Fibroblast of skin of abdomen (primary cell): ENCODE measurements at regions not wholly inside any gene's neighbourhood (a gene's known extent, or its start where the extent isn't known, plus 50 kb on each side); places are given as distances from the start of the nearest gene placed in this dataset.
"Not testable (repeated sequence)": the region's sequence is repeated elsewhere in the genome, so short reads cannot be mapped to it uniquely, and the experiment has no call there.

ENCODE experiments used
- DNase-seq: peaks from one replicate; pipeline ENCODE4 v3.0.0-alpha.2; 2013

DNA sequence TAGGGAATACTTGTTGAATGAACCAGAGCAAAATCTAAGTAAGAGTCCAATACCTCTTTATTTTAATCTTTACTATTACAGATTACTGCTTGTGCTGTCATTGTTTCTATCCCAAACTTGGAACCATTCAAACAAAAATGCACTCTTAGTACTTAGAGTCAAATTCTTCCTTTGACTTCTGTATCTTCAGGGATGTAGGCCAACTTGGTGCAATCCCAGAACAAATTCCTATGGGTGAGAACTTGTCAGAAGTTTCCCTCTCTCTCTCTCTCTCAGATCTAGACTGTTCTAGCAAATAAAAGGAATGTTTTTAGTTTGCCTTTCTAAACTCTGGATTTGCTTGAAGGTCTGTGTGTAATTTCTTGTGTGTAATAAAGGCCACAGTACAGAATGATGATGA is 329.0 kb upstream of the TMTC4 start:
- no peak for DNase-seq

DNA sequence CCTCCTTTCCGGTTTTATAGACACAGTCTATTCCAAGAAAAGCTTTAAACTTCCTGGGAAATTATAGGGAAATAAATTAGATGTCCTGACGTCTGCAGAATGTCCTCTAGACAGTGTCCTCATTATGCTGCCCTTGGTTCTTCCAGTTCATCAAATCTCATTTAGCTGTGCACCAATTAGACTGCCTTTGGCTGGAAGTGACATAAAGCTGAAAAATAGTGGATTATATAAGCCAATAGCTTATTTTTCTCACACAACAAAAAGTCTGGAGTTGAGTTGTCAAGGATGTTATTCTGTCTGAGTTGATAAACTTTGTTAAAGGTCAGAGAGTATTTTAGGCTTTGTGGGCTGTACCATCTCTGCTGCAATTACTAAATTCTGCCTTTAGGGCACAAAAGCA is 314.8 kb upstream of the TMTC4 start:
- no peak for DNase-seq

DNA sequence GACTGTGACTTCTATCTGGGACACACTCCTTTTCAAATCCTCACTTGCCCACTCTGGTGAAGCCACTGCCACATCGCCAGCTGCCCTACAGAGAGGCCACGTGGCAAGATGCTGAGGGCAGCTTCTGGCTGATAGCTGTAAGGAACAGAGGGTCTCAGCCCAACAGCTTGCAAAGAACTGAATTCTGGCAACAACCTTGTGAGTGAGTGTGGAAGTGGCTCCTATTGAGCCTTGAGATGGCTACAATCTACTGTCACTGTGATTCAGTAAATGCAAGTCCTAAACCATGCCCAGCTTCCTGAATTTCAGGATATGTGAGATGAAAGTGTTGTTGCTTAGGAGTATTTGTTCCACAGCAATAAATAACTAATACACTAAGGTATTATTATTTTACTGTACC is 314.3 kb upstream of the TMTC4 start:
- DNase-seq = no peak

DNA sequence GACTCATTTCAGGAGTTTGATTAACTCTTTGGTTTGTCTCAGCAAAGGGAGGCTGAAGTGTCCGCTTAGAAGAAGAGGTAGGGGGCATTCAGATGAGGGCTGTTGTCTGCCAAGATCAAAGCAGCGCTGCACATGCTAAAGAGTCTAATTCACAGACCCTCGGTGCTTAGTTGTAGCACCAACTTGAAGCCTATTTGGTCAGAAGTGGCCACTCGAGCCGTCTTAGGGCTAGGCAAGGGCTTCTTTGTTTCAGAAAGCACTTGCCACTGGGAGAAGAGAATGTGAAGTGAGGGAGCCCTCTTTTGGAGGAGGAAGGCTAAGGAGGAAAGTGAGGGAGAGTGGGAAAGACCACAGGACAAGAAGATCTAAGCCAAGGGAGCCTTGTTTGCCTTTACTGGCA is 313.4 kb upstream of the TMTC4 start:
- DNase-seq = peak; percentile 40

DNA sequence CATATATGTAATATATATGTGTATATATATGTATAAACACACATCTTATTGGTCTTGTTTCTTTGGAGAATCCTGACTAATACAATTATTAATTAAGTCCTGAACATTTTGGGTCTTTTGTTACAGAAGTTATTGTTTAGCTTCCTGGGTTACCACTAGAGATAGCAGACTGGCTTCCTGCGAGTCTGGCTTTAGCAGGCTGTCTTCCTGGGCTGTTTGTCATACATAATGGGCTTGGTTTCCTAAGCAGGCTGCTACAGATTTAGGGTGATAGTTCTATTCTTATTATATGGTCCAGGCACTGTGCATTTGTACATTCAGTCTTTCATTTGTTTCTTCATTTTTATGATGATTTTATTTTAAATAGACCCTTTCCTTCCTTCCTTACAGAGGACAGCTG is 312.0 kb upstream of the TMTC4 start:
- DNase-seq = no peak

DNA sequence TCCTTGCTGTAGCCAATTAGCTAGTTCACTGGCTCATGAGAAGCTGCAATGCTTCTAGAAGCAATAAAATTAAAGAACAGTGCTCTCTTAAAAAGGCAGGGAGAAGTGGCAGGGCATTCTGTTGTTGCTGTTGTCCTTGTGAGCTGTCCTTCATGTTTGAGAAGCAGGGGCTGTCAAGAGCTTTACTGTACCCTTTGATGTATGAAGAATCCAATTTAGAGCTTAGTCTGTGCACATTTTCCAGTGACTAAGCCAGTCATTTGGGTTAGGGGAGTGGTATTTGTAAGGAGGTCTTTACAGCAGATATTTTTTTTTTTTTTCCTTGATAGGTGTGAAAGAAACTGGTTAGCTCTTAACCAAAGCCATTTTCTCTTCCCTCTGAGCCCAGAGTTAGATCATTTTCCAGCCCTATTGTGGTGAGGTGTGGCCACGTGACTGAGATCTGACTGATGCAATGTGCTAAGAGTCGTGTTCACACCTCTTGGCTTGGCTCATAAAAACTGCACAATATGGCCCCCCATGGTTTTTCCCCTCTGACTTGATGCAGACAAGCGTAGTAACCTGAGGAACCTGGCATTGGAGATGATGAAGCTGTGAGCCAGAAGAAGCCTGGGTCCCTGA is 309.6 kb upstream of the TMTC4 start:
- no peak for DNase-seq

DNA sequence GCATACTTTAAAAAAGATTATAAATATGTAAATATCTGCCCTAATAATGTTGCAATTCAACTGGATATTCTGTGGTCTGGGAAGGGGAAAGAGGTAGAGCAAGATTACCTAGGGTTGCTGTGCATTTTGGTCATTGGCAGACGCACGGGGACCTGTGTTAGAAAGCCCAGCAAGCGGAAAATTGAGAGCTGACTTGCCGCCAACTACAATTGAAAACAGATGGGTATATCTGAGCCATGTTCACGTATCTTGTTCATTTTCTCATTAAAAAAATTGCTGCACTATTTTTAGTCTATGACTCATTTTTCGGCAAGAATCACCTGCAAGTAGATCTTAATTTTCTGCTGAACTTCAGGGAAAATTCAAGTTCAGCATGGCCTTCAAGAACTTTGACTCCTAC is 308.5 kb upstream of the TMTC4 start:
- no peak for DNase-seq

DNA sequence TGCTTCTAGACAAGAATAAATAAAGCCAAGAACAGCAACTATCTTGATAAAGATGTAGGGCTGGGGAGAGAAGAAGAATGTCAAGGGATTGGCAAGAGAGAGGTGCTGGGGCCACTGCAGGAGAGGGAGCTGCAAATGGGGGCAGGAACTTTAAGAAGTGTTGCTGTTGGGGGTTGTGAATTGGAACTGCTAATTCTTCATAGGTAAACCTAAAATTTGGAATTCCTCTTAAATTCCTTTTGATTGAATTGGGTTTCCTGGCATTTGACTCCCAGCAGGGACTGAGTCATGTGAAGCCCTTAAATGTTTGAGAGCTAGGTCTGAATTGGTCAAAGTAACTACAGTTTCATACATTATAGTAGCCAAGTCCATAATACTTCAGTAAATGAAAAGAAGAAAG is 305.6 kb upstream of the TMTC4 start:
- peak; percentile 2 for DNase-seq

DNA sequence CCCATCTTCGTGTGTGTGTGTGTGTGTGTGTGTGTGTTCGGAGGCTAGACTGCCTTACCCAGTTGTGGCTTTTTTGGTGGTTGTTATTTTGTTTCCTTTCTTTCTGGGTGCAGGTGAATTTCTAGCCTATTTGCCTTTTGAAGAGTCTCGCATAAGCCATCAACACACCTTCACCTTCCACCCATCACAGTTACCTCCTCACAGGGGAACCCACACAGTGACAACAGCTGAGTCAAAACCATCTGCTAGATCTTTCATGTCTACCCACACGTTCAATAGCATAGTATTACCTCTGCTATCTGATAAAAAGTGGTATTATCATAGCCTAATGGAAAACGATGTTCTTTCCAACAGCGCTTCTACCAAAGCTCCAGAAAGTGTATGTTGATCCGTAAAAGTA is 303.2 kb upstream of the TMTC4 start:
- no peak for DNase-seq

DNA sequence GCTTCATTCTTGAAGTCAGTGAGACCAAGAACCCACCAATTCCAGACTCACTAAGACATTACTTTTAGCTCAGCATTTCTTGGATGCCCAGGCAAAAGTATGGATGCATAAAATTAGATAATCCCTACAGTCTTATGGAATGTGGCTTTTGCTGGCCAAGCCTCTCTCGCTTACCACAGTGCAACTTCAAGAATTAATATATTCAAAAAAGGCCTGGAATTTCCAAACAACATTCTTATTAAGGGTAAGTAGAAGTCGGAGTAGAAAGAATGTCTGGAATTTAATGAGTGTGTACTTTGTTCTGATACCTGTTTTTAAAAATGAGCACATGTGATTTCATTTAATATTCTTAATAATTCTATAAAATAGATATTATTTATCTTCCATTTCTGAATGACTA is 302.4 kb upstream of the TMTC4 start:
- peak; percentile 11 for DNase-seq

DNA sequence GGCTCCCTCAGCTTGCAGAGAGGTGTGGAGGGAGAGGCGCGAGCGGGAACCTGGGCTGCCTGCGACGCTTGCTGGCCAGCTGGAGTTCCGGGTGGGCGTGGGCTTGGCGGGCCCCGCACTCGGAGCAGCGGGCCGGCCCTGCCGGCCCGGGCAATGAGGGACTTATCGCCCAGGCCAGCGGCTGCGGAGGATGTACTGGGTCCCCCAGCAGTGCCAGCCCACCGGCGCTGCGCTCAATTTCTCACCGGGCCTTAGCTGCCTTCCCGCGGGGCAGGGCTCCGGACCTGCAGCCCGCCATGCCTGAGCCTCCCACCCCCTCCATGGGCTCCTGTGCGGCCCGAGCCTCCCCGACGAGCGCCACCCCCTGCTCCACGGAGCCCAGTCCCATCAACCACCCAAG is 301.1 kb upstream of the TMTC4 start:
- DNase-seq = not testable (repeated sequence)

DNA sequence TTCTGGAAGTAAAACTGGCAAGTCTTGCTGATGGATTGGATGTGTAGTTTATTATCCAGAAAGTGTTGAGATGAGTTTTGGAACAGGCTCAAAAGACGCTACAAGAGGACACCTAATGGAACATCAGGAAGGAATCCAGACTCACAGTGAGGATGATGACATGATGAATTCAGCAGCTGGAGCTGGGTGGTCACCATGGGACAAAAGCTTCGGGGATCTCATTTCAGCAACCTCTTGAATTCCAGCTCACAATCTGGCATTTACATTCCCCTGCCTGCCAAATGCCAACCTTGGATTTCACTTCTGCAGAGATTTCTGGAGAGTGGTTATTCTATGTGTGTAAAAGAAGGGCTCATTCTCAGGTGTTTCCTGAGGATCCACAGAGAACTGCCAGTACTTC is 288.0 kb upstream of the TMTC4 start:
- no peak for DNase-seq

DNA sequence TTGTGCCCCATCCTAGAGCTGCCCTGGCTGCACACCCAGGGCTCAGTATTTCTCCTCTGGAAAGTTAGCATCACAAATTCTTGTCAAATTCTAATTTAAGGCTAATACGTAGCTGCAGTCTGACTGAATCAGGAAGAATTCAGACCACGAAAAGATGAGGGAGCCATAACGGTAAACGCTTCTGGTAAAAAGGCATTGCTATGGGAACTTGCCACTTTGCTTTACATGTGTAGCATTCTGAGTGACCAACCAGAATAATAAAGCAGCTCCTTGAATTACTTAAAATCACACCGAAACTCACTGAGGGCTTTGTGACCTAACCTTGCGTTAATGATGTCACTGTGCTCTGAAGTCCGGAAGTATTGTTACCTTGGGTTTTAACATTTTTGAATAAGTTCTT is 286.6 kb upstream of the TMTC4 start:
- DNase-seq = no peak

DNA sequence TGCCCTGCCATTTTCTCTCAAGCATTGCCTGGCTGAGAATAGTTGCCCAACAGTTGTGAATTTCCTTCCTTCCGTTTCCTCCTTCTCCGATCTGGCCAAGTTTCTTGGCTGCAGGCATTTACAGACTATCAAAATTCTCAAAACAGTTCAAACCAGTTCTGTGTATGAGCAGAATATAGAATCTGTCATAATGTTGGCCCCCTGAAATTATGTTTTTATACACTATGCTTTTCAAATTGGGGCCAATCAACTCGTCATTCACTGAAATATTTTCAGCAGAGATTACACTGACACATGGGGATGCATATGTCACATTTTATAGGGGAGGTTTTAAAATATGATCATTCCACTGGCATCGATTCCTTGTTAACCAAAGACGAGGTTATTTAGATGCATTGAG is 284.2 kb upstream of the TMTC4 start:
- no peak for DNase-seq

DNA sequence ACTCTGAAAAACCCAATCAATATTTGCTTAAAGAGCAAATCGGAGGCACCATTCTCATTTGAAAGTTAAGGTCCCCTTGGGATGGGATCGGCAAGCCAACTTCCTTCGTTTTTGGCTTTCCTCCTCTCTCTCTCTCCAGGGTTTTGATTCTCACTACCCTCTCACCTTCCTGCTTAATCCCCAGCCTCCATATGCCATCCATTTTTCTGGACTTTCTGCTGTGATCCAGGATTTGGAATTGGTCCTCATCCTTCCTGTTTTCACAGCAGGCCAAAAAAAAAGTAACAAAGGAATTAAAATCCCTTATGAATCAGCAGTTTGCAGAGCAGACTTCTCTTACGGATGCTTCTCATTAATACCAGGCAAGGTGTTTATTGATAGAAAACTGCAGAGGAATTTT is 283.1 kb upstream of the TMTC4 start:
- DNase-seq = no peak

DNA sequence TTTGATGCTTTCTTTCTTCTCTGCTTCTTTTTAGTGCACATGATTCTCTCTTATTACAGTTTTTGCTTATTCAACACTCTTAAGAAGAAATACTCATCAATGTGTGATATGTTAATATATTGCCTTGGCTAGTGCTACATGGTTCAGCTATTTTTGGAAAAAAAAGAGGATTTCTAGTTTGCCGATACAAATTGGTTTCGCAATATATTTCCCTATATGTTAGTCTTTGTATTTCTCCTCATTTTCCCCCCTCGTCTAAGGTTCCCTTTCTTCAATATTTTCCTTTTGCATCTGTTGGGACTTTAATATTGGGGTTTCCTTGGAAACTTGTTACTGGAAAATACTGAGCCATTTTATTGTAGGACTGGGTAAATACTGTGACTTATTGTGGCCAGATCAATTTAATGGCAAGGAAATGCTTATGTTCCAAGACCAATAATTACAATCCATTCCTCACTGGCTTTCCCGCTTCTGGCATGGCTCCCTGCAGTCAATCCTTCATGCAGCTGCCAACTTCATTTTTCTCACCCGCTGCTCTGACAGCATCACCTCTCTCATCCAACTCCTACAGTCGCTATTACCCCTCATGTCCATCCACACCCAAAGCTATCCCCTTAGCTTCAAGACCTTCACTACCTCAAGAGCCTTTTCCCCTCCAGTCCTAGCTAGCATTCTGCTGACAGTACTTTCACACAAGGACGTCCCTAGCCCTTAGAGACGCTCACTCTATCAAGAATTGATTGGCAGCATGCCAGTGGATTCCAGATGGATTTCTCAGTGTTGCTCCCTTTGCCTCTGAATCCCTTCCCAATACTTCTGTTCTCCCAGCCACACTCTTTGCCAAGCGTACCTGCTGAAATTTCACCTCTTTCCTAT is 280.1 kb upstream of the TMTC4 start:
- DNase-seq = peak; percentile 8

DNA sequence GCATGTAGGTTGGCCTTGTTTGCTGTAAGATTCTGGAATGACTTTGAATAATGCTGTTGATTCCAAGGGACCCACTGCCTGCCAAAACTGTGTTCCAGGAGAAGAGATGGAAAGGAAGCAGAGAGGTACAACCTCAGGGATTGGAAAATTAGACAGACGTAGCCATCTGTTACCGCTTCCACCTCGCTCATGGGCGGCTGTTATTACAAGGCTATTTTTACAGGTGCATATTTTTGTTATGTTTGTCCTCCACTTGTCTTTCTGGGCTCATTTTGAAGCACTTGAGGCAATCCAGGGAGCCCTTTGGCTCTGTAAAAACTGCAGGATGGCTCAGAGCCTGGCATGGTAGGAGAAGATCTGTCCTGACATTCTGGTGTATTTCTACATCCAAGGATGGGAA is 276.4 kb upstream of the TMTC4 start:
- no peak for DNase-seq

DNA sequence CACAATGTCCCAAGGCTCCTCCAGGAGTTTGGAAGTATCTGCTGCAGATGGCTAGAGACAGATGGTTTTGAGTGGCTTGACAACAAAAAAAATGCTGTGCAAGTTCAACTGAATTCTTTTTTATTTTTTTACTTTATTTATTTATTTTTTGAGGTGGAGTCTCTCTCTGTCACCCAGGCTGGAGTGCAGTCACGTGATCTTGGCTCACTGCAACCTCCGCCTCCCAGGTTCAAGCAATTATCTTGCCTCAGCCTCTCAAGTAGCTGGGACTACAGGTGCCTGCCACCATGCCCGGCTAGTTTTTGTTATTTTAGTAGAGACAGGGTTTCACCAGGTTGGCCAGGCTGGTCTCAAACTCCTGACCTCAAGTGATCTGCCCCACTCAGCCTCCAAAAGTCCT is 274.3 kb upstream of the TMTC4 start:
- DNase-seq = not testable (repeated sequence)

DNA sequence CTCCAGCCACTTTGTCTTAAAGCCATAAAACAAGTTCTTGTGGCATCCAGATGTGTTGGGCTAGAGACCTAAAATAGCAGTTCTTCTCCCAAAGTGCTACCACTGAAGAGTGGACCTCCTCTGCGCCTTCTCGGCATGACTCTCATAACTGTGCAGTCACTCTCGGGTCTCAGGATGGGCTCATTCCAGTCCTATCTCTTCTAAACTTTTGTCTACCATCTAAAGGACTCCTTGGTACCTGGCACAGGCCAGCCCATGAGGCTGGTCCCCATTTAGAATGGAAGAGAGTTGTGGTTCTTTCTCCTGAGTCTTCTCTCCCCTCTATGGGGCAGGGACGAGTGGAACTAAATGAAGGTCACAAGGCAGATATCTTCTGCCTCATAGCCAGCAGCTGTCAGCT is 272.0 kb upstream of the TMTC4 start:
- no peak for DNase-seq

DNA sequence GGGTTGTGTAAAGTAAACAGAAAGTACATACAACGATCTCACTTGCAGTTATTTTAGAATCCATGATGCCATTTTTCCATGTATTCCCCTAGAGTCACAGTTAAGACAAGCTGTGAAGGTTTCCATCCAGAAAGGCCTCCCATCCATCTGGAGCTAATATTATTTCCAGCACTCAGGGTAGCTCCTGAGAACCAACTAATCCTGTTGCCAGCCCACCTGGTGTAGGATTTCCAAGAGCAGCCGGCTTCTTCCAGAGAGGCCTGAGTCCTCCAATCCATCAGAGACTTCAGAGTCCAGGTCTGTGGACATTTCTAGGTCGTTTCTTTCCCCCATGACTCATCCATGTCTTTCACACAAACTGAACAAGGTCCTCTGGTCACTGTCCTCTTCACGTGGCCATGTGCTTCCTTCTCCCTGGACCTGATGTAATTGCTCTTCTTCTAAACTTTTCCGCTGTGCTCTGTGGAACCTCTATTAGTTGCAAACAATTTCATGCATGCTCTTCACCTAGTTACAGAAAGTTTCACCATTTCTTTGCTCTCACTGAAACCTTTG is 270.3 kb upstream of the TMTC4 start:
- DNase-seq = no peak

DNA sequence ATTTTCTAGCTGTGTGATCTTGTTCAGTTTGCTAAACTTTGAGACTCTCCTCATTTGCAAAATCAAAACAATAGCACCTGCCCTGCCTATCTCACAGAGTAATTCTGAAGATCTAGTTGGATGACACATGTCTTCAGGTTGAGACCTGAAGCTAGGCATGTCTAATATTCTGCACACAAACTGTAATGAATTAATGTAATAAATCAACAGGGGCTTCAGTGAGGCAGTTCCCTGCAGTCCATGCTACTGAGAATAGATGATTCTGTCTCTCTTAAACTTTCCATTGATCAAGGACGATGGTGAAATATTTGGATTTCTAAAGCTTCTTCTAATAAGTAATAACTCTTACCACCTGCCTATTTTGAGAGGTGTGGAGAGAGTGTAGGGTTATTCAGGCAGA is 268.1 kb upstream of the TMTC4 start:
- DNase-seq = no peak

DNA sequence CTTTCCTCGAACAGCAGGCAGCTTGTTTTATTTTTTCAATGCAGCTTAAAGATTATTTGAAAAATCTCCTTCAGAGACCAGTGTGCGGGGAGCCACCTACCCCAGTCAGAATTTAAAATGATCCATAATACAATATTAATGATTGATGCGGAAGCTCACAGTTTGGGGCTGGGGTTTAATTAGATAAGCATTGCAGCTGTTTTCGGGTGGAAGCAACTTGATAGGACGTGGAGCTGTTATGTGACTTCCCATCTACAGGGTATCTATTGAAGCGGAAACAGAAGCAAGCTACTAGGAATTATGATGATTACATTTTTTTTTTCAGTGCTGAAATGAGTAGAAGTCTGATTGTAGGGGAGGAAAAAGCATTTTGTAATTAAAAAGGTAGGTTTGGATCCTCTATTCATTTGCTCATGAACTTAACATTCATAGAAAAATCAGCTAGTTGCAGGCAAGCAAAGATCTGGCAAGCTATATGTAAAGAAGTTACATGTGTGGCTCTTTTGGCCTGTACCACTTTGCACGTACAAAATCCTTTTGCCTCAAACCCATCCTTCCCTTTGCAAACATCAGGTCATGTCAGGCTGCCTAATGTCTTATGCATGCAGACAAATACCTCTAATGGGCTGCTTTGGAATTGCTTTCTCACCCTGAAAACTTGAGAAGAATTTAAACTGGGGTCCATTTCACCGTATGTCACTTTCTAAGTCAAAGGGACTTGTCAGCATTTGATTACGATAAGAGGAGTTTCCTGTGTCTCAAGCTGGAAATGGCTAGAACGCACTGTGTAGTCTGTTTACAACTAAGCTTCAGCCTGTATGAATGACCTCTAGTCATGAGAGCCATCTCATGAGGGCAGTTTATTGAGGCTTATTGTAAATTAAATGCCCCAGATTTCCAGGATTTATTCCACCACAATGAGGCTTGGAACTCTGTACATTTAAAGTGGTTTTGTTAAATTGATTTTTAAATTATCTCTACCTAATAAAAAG is 267.1 kb upstream of the TMTC4 start:
- peak; percentile 13 for DNase-seq

DNA sequence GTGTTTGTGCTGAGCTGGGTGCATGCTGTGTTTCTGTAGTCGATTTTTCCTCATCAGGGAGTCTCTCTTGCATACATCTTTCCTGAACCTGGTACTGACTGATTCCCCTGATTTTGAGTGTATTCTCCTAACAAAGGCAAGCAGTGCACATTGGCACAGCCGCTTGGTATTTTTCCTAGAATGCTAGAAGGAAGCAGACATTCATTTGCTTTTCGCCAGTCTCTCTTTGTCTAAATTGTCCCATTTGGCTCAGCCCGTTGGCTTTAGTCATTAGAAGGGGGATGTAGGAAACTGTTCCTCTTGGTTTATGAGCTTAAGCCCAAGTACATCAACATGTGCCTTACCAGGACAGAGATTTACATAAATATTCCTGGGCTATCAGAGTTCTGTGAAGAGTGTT is 266.1 kb upstream of the TMTC4 start:
- no peak for DNase-seq
